GM19328 (cell line): ENCODE measurements at regions not wholly inside any gene's neighbourhood (a gene's known extent, or its start where the extent isn't known, plus 50 kb on each side); places are given as distances from the start of the nearest gene placed in this dataset.
"Not testable (repeated sequence)": the region's sequence is repeated elsewhere in the genome, so short reads cannot be mapped to it uniquely, and the experiment has no call there.

Experiments
- ATAC-seq: cut with Tn5 transposase; IDR thresholded peaks from one replicate; pipeline ENCODE4 v1.9.1; 2021; ENCODE audit warnings: mild to moderate bottlenecking, moderate library complexity; ENCODE audit not compliant: unreplicated experiment

DNA sequence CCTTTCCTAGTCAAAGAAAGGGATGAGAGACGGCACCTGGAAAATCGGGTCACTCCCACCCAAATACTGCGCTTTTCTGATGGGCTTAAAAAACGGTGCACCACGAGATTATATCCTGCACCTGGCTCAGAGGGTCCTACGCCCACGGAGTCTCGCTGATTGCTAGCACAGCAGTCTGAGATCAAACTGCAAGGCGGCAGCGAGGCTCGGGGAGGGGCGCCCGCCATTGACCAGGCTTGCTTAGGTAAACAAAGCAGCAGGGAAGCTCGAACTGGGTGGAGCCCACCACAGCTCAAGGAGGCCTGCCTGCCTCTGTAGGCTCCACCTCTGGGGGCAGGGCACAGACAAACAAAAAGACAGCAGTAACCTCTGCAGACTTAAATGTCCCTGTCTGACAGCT lies 309.9 kb downstream of the KIF20B start:
- not testable (repeated sequence) for ATAC-seq

DNA sequence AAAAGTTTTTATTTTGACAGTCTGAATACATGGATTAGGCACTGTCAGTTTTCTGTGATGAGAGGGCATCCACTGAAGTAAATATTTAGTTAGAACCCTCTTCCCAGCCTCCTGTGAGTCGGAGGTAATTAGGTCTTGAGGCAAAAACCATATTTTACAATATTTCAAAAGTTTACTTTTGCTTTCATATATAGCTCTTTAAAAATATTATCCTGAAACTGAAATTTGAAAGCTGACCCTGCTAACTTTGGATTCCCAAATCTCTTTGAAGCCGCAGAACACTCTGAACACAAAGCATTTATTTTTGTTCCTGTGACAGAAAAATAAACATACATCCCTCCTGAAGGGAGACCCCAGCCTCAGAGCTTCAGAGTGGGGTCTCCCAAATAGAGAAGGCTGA lies 317.4 kb downstream of the KIF20B start:
- no peak for ATAC-seq

DNA sequence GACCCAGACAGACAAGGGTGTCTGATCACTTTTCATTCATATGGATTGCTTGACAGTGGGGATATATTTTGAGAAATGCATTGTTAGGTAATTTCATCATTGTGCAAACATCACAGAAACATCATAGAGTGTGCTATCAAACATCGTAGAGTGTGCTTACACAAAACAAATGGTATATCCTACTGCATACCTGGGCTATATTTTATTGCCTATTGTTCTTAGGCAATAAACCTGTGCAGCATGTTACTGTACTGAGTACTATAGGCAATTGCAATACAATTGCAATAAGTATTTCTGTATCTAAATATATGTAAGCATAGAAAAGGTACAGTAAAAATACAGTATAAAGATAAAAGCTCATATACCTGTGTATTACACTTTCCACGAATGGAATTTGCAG lies 319.1 kb downstream of the KIF20B start:
- ATAC-seq = no peak

DNA sequence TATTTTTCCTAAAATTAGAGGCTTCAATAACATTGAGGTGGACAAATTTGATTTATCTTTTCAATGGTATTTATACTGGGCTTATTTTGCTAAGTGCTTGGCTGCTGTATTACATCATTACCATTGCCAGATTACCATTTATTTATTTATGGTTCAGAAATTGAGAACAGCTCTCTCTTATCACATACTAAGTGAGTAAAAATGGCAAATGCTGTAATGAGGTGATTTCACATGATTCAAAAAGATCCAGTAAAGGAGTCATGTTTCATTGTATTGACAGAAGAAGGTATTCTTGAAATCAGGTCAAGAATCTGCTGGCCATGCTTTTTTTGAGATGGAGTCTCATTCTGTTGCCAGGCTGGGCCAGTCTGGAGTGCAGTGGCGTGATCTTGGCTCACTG lies 322.6 kb downstream of the KIF20B start:
- no peak for ATAC-seq

DNA sequence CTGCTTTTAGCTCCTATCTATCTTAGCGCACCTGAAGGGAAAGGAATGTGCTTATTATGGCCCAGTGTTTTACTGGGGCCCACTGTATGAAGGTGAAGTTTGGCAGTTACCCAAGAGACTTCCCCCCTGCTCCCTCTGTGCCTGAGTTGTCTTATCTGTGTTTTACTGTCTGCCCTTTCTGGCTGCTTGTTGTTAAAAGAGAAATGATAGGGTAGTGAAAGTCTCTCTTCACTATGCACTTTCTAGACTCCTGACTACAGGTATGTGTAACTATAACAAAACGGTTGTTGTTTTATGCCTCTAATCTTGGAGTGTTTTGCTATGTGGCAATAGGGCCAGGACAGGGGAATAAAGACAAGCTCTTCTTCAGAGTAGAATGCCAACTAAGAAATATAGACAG lies 326.9 kb downstream of the KIF20B start:
- ATAC-seq = no peak

DNA sequence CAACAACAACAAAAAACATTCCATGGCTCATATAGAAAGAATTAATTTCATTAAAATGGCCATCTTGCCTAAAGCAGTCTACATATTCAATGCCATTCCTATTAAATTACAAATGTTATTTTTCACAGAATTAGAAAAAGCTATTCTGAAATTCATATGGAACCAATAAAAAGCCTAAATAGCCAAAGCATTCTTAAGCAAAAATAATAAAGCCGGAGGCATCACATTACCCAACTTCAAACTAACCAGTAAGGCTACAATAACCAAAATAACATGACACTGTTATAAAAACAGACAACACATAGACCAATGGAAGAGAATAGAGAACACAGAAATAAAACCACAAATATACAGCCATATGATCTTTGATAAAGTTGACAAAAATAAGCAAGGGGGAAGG lies 330.4 kb downstream of the KIF20B start:
- ATAC-seq = no peak

DNA sequence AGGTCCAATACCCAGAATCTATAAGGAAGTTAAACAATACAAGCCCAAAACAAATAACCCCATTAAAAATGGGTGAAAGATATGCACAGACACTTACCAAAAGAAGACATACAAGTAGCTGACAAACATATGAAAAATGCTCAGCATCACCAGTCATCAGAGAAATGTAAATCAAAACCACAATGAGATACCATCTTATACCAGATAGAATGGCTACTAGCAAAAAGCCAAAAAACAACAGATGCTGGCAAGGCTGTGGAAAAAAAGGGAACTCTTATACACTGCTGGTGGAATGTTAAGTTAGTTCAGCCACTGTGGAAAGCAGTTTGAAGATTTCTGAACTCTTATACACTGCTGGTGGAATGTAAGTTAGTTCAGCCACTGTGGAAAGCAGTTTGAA lies 331.1 kb downstream of the KIF20B start:
- no peak for ATAC-seq

DNA sequence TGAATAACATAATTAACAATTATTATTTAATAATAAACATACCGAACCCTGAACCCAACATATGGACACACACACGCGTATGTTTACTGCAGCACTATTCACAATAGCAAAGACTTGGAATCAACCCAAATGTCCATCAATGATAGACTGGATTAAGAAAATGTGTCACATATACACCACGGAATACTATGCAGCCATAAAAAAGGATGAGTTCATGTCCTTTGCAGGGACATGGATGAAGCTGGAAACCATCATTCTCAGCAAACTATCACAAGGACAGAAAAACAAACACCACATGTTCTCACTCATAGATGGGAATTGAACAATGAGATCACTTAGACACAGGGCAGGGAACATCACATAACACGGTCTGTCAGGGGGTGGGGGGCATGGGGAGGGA lies 333.5 kb downstream of the KIF20B start:
- ATAC-seq = not testable (repeated sequence)

DNA sequence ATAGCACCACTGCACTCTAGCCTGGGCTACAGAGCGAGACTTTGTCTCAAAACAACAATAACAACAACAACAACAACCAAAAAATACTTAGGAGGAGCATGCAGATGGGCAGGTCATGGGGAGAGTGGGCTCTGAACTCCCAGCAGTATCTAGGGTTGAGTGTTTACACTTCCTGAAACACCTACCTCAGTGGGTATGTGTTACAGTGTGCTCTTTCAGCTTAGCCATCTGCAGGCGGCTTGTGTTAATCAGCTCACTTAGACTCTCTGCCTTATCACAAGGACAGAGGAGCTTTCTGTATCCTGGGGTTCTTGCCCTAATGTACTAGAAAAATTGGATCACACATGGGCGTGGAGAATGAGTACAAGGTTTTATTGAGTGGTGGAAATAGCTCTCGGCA lies 340.2 kb downstream of the KIF20B start:
- ATAC-seq = no peak

DNA sequence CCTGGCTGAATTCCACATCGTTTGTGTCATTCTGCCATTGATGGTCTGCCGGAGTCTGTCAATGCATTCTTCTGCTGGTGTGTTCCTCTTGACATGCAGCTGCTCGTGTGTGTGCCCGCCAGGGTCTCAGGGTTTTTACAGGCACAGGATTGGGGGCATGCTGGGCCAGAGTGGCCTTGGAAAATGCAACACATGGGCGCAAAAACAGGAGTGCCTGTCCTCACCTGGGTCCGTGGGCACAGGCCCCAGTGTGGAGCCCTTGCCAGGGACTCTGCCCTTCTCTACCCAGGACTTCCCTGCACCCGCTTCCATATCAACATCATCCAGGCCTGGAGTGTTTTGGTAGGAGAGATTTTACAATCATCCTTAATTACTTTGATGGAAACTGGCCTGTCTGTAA lies 340.7 kb downstream of the KIF20B start:
- no peak for ATAC-seq

DNA sequence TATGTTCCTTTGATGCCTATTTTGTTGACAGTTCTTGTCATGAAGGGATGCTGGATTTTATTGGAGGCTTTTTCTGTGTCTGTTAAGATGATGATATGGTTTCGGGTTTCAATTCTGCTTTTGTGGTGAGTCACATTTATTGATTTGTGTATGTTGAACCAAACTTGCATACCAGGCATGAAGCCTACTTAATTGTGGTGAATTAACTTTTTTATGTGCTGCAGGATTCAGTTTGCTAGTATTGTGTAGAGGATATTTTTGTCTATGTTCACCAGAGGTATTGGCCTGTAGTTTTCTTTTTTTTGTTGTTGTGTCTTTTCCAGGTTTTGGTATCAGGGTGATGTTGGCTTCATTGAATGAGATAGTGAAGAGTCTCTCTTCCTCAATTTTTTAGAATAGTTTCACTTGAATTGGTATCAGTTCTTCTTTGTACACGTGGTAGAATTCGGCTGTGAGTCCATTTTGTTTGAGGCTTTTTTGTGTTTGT lies 345.9 kb downstream of the KIF20B start:
- ATAC-seq = peak; percentile 78

DNA sequence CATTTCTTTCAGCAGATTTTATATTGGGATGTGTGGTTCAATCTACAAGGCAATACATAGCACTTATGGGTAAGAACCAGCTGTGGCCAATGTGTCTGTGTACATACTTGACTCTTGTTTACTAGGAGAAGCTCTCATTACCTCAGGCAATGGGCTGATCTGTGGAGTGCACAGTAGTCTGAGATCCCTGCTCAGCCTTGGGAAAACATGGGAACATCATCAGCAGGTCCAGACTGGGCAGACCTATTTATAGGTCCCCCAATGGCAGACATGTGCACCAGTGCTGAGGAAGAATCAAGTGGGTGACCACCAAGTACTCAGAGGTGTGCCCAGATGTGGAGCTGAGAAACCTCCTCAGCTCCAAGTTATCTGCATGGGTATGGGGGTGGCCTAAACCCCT lies 349.7 kb downstream of the KIF20B start:
- ATAC-seq = no peak

DNA sequence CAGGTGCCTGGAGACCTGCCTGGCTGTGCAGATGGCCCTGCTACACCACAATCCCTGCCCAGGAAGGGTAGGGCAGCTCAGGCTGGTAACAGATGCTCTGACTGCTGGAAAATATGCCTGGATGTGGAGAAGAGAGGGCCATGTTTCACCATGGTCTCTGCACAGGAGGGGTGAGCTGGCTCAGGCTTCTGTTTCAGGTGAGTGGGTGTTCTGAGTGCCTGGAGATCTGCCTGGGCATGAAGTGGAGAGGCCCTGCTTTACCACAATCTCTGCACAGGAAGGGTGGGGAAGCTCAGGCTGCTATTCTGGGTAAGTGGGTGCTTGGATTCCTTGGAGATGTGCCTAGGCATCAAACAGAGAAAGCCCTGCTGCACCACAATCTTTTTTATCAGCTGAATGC lies 350.1 kb downstream of the KIF20B start:
- ATAC-seq = no peak

DNA sequence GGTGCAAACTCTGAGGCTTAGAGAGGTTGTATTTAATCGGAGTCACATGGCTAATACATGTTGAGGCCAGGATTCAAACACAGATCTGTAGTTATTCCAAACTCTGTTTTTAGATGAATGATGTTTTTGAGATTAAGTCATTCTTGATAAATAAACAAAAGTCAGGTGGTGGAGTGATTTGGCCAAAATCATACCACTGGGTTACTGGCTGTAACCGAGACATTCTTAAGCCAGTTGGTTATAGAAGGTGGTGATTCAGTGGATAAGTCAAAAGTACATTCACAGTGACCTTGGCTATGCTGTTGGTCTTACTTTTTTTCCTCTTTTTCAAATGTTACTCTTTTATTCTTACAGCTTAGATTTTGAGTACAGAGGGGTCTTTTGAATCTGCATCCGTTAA lies 361.4 kb downstream of the KIF20B start:
- no peak for ATAC-seq

DNA sequence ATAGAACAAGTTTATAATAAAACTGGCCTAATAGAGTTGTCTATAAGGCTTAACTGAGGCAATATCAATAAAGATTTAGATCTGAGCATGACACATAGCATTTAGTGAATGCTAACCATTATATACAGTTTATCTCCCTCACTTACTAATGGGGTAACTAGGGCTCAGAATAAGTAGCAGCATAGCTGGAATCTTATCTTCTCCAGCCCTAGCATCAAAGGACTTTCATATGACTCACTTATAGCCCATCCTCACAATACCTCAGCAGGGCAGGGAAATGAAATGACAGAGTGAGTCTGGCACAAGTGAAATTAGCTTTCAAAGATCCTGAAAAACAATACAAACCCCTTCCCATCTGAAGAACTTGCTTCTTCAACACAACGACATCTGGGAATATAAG lies 362.9 kb downstream of the KIF20B start:
- no peak for ATAC-seq

DNA sequence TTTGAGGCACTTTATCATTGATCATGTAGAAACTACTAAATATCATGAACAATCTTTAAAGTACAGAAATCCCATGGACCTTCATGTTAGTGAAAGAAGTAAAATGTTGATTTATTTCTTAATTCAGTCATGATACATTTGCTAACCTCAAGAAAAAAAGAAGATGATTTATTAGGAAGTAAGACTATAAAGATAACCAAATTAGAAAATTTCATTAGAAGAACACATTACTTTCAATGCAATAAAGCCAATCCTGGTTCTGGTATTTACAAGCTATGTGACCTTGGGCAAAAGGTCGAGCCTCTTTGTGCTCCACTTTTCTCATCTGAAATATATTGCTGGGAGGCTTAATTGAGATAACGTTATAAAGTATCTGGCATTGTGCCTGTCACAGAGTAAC lies 365.0 kb downstream of the KIF20B start:
- no peak for ATAC-seq

DNA sequence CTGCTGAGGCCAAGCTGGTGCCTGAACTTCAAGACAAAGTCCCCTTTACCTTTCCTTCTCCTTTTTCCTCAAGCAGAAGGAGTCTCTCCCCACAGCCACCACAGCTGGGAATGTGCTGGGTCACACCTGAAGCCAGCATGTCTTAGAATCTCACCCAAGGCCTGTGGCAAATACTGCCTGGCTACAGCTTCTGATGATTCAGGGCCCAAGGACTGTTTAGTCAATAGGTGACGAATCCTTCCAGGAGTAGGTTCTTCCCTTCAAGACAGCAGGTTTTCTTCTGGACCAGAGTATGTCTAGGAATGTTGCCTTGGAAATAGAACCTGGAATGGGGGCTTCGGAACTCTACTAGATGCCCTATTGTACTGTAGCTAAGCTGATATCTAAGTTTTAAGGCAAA lies 374.6 kb downstream of the KIF20B start:
- no peak for ATAC-seq

DNA sequence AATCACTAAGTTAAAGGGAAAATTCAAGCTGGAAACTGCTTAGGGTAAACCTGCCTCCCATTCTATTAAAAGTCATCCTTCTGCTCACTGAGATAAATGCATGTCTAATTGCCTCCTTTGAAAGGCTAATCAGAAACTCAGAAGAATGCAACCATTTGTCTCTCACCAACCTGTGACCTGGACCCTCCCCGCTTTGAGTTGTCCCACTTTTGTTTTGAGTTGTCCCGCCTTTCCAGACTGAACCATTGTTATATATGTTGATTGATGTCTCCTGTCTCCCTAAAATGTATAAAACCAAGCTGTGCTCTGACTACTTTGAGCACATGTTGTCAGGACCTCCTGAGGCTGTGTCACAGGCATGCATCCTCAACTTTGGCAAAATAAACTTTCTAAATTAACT lies 378.4 kb downstream of the KIF20B start:
- no peak for ATAC-seq

DNA sequence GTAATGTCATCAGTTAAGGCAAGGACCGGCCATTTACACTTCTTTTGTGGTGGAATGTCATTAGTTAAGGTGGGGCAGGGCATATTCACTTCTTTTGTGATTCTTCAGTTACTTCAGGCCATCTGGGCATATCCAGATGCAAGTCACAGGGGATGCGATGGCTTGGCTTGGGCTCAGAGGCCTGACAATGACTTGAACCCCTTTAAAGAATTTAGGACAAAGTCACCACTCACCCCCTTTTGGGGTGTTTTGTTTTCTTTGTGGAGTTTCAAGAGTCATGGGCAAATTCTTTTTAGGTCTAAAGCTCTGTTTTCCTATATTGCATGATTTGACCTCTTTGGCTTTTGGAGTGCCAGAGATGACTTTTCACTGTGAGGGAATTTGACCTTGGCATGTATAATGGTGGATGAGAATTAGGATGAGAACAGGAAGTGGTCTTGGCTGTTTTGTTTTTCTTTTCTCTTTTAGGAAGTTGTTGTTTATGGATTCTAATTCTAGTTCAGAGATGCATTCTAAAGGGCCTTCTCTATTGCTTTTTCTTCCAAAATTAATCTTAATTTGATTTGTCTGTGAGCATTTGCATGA lies 385.3 kb downstream of the KIF20B start:
- not testable (repeated sequence) for ATAC-seq

DNA sequence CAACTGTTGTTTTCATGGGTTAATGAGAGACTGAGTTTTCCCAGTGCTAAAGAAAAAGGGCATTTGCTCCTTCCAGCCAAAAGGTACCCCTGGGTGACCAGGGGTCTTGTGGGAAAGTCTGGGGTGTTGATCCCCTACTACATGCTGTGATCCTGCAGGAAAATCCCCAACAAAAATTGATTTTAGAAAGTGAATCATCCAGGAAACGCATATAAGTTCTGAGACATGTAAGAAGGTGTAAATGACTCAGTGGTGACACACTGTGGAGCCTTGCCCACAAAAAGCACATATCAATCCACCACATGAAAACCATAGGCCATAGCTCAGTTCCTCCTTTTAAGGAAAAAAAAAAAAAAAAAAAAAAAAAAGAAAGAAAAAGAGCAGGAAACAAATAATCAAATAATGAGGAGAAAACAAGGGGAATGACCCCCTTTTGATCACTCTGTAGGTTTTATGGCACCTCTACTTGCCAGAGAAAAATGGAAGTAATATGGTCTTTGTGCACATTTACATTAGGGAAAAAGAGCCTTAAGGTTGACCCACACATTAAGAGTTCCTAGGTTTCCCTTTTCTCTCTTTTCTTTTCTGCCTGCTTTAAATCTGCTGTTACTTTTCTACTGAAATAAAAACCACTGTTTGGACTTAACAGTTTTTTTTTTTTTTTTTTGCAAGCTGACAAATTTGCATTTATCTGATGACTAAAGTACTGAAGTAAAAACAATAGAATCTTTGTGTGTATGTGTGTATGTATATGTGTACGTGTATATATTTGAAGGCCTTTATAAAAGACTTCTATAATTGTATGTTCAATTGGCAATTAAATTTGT lies 386.0 kb downstream of the KIF20B start:
- peak; percentile 86 for ATAC-seq

DNA sequence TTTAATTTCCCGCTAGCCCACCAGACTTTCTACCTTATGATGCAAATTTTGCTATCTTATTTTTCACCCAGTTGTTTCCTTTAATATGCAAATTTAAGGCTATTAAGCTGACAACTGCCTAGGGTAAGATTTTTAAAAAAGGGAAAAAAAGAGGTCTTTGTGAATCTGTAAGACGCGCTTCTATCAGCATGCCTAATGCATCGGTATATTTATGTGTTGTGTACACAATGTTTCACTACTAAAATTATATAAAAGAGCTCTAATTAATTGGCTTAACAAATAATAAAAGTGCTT lies 386.6 kb downstream of the KIF20B start:
- ATAC-seq = no peak

DNA sequence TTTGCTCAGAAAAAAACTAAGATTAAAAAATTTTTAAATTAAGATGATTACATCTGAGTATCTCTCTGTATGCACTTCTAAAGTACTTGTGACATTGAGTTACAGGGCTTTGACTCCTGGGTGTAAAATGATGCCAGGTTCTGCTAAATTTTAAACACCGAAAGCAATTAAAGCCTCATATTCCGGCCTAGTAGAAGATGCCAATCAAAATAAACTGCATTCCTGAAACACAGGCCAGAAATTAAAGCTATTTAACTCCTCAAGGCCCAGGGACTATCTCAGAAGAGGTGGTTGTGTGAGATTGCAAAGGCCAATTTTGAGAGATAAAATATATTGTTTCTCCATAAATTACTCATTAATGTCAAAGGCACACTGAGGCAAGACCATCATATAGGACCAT lies 388.3 kb downstream of the KIF20B start:
- no peak for ATAC-seq

DNA sequence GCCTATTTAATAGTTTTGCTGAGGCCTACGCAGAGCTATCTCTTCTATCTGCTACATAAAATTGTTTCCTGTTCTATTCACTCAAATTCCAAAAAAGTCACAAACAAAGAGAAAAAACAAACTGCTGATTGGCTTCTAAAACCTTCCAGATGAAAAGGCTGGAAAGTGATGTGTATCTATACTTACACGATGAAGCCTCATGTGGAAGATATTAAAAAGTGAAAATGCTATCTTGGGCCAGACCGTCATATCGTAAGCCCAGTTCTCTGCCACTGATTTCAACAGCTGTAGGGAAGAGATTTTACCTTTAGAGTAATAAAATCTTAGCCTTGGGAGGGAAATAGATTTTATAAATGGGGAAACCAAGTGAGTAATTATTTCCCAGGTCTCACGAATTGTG lies 394.8 kb downstream of the KIF20B start:
- ATAC-seq = no peak
